GM19397 (cell line): ENCODE measurements at regions not wholly inside any gene's neighbourhood (a gene's known extent, or its start where the extent isn't known, plus 50 kb on each side); places are given as distances from the start of the nearest gene placed in this dataset.

ENCODE experiments used
- ATAC-seq: cut with Tn5 transposase; IDR thresholded peaks from one replicate; pipeline ENCODE4 v1.9.1; 2021; ENCODE audit warnings: mild to moderate bottlenecking, moderate library complexity; ENCODE audit not compliant: unreplicated experiment

GRCh38 chr2:108067820-108068405, 81.6 kb downstream of the SLC5A7 start:
- no peak for ATAC-seq

- ATAC-seq, result no peak
These were observed 83.4 kb downstream of the SLC5A7 start for GRCh38 chr2:108069515-108070310.

DNA sequence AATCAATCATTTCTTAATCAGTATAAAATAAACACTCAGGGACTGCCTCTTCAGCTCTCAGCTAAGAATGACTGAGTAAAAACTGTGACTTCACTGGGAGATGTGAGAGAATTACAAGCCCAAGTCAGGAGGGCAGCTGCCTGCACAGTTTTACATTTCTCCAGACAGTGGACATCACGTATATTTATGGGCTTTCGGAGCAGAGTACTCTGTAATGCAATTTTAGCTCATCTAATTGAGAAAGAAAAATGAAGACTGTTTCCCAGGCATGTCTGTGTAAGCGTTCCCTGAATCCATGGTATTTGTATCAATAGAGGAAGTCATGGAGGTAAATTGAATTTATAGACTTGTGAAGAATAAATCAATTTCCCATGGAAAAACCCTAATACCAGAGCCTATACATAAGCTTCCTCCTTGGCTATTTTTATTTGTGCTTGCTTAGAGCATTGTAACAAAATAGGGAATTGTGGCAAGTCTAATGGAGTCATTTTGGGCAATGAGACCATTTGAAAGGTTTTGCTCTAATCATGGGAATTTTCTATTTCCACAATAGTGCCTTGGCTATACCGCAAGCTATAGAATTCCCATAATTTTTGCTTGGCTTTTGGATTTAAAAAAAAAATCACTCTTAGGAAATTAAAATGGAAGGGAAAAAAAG, 87.2 kb downstream of the SLC5A7 start:
- no peak for ATAC-seq

- no peak for ATAC-seq
These were observed 87.8 kb downstream of the SLC5A7 start for GRCh38 chr2:108074150-108074549.

DNA sequence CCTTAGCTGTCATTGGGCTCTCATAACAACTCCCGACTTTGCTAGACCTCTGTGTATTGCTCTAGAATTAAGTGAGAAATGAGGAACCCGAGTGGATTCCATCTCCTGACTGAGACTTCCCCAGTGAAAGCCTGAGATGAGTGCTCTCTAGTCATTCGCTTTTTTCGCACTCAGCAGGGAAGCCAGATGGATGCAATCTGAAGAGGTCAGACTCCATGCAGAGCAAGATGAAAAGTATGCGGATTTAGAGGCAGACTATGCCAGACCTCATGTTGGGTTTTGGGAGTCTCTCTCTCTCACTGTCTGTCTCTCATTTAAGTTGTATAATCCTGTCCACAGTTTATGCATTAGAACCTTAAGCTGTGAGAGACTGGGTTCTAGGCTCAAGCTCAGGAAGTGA, 88.6 kb downstream of the SLC5A7 start:
- no peak for ATAC-seq

DNA sequence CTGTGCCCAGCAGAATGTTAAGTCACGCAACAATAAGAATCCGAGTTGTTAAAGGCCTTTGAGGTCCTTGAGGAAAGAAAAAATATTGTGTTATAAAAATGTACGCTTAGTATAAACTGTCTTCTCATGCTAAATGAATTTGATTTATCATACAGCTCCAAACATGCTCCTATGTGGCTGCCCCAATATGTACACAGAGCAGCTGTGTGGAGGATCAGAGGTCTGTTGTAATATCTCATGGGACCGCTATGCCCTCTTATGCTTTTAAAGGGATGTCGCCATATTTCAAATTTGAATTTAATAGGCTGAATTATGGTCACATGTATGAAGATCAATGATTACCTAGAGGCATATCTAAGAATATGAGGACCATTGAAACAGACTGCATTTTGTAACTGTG, 90.2 kb downstream of the SLC5A7 start:
- no peak for ATAC-seq

- no peak for ATAC-seq
These were observed 93.4 kb downstream of the SLC5A7 start for GRCh38 chr2:108079736-108080135.

GRCh38 chr2:108080177-108080576, 93.9 kb downstream of the SLC5A7 start:
- no peak for ATAC-seq

DNA sequence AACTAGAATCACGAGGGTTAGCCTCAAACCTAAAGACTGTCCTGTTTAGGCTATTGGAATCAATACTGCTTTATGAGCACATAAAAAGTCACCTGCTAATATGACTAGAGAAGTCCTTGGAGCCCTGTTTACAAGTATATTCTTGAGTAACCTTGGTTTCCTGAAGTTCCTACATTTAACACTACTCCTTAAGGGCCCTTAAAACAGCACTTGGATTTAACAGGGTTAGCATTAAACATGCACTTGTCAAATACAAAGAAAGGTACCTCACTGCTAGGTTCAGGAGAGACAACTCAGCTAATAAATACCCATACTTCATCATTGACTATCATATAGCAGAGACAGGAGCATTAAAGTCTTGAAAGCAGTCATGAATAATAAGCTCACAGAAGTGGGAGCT, 96.7 kb downstream of the SLC5A7 start:
- no peak for ATAC-seq

DNA sequence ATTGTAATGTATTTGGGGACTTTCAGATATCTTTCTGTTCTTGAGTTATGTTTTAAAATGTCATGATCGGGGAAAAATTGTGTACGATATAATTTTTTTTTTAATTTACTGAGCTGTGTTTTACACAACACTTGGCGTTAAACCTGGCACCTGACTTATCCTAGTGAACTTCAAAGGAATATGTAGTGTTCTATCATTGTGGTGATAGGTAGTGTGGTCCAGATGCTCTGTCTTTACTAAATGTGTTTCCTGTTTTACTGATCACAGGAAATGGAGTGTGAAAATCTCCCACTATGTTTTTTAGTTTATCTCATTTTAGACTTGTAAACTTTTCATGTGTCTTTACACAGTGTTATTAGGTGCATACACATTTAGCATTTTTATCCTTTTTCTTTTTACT, 98.0 kb downstream of the SLC5A7 start:
- no peak for ATAC-seq

DNA sequence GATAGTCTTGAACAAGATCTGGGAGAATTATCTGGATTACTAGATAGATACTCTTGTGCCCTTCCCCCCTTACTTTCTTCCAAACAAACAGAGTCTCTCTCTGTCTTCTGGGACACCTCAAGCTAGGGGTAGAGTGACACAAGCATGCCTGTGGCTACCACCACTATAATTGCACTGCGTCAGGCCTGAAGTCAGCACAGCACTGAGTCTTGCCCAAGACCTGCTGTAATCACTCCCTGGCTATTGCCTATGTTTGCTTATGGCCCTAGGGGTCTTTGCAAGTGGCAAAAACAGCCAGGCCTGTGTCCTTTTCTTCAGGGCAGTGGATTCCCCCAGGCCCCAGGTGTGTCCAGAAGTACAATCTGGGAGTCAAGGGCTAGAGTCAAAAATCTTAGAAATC, 106.6 kb downstream of the SLC5A7 start:
- no peak for ATAC-seq

DNA sequence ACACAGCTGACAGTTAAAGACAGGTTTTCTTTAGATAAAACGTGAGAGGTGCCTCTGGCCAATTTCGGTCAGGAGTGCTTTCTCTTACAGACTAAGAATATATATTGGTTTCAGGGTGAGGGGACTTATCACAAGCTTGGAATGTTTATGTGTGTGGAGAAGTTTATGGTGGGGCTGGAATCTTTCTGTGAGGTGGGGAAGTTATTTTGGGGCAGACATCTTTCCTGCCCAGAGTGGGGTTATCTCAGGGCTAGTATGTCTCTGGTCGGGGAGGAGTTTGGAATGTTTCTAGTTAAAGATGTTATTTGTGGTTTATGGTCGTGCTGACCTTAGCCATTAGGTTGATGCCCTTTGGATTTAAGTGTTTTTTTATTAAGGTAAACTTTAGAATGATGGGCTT, 115.2 kb downstream of the SLC5A7 start:
- no peak for ATAC-seq

- no peak for ATAC-seq
These were observed 120.4 kb downstream of the SLC5A7 start for GRCh38 chr2:108106731-108107130.

DNA sequence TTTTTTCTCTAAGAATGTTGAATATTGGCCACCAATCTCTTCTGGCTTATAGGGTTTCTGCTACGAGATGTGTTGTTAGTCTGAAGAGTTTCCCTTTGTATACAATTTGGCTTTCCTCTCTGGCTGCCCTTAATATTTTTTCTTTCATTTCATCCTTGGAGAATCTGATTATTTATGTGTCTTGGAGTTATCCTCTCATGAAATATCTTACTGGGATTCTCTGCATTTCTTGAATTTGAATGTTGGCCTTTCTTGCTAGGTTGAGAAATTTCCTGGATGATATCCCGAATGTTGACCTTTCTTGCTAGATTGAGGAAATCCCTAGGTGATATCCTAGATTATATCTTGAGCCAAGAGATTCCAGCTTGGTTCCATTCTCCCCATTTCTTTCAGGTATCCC, 125.6 kb downstream of the SLC5A7 start:
- no peak for ATAC-seq

GRCh38 chr2:108115868-108116267, 123.9 kb upstream of the SULT1C3 start:
- ATAC-seq, result no peak

GRCh38 chr2:108118996-108119395, 120.8 kb upstream of the SULT1C3 start:
- ATAC-seq, result no peak

DNA sequence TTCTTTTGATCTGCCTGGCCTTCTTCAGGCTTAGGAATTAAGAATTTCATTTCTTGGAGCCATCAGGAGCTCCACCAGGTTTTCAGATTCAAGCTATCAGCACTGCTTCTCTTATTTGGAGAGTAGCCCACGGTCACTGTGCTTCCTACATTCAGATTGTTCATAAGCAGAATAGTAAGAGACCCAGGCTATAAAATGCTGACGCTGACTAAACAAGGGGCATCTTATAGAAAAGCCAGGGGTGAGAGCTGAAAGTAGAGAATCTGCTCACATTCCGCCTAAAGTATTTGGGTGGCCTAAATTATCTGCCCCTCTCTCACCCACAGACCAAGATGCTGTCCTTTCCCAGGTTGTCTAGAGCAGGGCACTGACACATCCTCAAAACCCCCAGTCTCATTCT, 120.3 kb upstream of the SULT1C3 start:
- ATAC-seq, result no peak

GRCh38 chr2:108124736-108125495, 114.9 kb upstream of the SULT1C3 start:
- no peak for ATAC-seq

GRCh38 chr2:108125581-108125980, 114.2 kb upstream of the SULT1C3 start:
- no peak for ATAC-seq

- ATAC-seq, result no peak
These were observed 111.5 kb upstream of the SULT1C3 start for GRCh38 chr2:108128249-108128648.

DNA sequence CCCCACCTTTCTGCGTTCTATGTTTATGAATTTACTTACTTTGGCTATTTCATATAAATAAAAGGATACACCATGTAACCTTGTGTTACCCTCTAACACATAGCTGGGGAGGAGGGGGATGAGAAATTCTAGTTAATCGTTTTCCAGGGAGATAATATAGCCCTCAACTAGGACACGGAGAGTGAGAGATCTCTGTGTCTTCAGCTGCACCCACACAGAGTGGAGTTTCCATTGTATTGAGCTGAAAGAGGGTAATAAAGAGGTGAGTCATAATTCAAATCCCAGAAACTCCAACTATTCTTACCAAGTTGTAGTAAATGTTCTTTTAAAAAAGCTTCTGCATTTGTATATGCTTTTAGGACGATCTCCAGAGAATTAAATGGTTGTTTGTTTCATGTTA, 110.1 kb upstream of the SULT1C3 start:
- no peak for ATAC-seq

- no peak for ATAC-seq
These were observed 106.3 kb upstream of the SULT1C3 start for GRCh38 chr2:108133457-108133856.
